ENCODE measurements at regions not wholly inside any gene's neighbourhood (a gene's known extent, or its start where the extent isn't known, plus 50 kb on each side); places are given as distances from the start of the nearest gene placed in this dataset.

DNA sequence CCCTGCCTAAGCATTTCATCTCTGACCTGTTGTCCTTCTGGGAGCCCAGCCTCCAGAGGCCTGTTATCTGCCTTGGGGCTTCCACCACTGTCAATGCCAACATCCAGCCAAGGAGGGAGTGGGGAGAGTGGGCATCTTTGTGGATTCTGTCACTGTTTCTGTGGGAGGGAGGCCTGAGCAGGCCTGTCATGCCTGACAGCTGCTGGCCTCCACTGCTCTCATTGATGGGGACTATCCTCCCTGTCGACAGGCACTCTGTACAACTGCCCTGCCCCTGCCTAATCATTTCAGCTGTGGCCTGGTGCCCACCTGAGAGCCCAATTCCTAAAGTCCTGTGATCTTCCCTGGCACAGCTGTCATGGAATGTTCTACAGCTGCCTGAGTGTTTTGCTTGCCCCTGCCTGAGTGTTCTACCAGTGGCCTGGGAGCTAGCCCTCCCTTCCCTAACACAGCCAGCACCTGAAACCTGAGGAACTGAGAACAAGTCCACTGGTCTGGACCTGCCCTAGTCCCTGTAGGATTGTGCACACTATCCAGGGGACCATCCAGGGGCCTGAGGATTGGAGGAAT lies 145.3 kb downstream of the FAM83B start:
- ATAC-seq = no peak
- no peak for DNase-seq
- intact Hi-C loops (cut with DNase I, micrococcal nuclease) = no loop called here

- DNase-seq = no peak
- no peak for ATAC-seq
- intact Hi-C loops (cut with DNase I, micrococcal nuclease) = no loop called here
These were observed 146.2 kb downstream of the FAM83B start for GRCh38 chr6:54992789-54993188.

DNA sequence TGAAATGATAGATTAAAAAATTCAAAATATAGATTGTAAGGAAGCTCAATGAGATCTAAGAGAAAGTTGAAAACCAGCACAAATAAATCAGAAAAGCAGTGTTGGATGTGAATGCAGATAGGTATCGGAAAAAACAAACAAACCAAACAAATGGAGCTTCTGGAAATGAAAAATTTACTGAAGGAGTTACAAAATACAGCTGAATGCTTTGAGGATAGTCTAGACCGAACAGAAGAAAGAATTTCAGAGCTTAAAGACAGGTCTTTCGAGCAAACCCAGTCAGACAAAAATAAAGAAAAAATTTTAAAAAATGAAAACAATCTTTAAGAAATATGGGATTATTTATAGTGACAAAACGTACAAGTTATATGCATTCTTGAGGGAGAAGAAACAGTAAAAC lies 146.7 kb downstream of the FAM83B start:
- DNase-seq (no peak), ATAC-seq (no peak)
- intact Hi-C loops (cut with DNase I, micrococcal nuclease) = no loop called here

- ATAC-seq (peak; percentile 97), DNase-seq (no peak)
- intact Hi-C loops (cut with DNase I, micrococcal nuclease) = no loop called here
These were observed 147.4 kb downstream of the FAM83B start for GRCh38 chr6:54993948-54994347.

DNA sequence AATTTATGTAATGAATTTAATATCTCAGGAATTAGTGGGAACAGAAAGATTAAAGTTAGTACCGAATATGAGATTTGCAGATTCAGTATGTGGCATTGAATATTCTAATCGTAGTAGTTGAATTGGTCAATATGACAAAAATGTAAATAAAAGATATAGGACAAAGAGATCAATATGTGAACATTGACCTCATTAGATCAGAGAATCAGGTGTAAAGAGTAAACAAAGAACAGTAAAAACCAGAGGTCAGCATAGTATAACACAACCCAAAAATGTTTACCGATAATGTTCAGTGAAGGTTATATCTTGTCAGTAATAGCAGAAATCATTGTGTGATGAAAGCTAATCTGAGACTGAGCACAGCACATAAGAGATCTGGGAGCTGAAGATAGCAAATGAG lies 152.0 kb downstream of the FAM83B start:
- ATAC-seq = no peak
- no peak for DNase-seq
- intact Hi-C loops (cut with DNase I, micrococcal nuclease) = no loop called here

DNA sequence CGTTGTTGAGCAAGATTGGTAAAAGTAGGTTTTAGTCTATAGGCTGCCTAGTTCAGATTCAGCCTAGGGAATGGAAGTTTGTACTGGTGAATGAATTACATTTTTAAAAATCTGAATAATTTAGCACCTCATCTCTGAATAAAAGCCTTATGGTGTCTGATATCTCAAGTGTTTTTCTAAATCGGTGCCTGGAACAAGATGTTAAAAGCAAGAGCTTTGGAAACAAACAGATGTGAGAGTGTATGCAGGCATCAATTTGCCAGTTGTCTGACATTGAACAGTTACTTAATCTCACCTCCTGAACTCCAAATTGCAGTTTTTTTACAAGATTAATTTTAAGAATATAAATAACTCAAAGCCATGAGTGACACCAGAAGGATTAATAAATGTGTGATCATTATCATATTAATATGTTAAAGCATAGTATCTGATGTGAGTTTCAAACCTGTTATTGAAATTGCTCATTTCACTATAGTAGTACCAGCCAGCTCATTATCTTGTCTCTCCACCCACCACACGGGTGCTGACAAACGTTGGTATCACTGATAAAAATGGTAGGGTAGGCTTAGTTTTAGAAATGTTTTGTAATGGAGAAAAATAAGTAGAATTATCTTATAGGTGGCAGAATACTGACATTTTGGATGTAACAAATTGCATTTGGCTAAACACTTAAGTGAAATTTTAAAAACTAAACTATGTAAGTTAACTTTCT lies 157.3 kb downstream of the FAM83B start:
- no peak for ATAC-seq
- intact Hi-C loops (cut with DNase I, micrococcal nuclease) = no loop called here
- no peak for DNase-seq

- ATAC-seq (no peak), DNase-seq (no peak)
- intact Hi-C loops (cut with DNase I, micrococcal nuclease) = no loop called here
These were observed 162.6 kb downstream of the FAM83B start for GRCh38 chr6:55009131-55009530.

- no peak for DNase-seq
- ATAC-seq = no peak
- intact Hi-C loops (cut with DNase I, micrococcal nuclease) = no loop called here
These were observed 163.3 kb upstream of the HCRTR2 start for GRCh38 chr6:55011034-55011433.

DNA sequence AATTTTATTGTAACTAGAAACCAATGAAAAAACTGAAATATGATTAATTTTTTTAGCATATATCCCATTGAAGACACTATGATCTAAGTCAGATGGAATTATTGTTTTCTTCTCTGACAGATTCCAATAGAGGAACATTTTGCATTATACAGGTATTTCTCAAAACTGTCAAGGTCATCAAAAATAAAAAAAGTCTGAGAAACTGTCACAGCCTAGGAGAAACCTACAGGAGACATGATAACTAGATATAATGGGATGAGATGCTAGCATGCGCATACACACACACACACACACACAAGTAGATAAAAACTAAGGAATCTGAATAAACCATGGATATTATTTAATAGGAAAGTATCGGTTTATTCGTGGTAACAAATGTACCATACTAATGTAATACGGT lies 161.9 kb upstream of the HCRTR2 start:
- intact Hi-C loops (cut with DNase I, micrococcal nuclease) = no loop called here
- DNase-seq = no peak
- no peak for ATAC-seq

GRCh38 chr6:55014321-55015088 lies 159.8 kb upstream of the HCRTR2 start:
- intact Hi-C loops (cut with DNase I, micrococcal nuclease) = no loop called here
- peak; percentile 61 for ATAC-seq
- DNase-seq = no peak

DNA sequence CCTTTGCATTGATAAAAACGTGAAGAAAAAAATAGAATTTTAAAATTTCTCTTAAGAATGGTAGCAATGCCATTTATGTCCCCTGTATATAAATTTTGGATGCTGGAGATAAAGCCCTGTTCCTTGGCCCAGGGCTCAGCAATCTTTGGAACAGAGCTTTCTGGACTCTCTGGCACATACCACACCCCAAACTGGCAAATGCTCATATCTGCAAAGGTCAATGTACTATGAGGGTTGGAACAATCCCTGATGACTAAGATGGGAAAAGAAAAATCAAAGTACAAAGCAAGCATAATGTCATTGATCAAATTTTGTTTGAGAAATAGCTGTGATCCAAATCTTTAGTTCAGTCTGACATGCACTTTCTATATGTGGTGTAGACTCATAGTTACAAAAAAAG lies 158.1 kb upstream of the HCRTR2 start:
- ATAC-seq (peak; percentile 95), DNase-seq (no peak)
- intact Hi-C loops (cut with DNase I, micrococcal nuclease) = no loop called here

DNA sequence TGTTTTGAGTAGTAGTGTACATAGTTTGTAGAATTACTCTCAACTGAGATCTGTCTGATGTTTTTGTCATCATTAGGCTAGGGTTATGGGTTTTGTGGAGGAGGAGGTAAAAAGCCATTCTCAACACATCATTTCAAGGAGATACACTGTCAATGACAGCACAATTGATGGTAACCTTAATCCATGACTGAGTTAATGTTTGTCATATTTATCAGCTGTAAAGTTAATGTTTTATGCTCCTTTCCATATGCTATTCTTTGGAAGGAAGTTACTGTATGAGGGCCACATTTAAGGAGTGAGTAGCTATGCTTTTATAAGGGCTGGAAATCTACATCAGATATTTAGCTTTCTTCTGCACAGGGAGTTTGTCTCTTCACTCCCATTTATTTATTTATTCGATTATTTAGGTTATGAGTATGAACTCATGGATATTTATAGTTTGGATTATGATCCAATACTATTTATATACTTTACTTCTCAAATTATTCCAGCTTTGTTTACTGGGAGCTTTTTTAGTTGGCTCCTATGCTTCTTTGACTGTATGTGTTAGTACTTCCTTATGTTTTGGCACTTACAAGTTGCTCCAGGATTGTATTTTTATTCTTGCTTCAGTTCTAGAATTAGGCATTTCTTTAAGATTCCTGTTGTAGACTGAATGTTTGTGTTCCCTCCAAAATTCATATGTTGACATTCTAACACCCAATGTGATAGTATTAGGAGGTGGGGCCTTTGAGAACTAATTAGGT lies 156.6 kb upstream of the HCRTR2 start:
- DNase-seq (no peak), ATAC-seq (peak; percentile 61)
- intact Hi-C loops (cut with DNase I, micrococcal nuclease) = no loop called here

GRCh38 chr6:55019591-55019990 lies 154.7 kb upstream of the HCRTR2 start:
- no peak for ATAC-seq
- no peak for DNase-seq

GRCh38 chr6:55023230-55023629 lies 151.1 kb upstream of the HCRTR2 start:
- no peak for DNase-seq
- intact Hi-C loops (cut with DNase I, micrococcal nuclease) = no loop called here
- no peak for ATAC-seq

More at GRCh38 chr6:55019591-55019990, 154.7 kb upstream of the HCRTR2 start:
- intact Hi-C loops (cut with DNase I, micrococcal nuclease) = no loop called here

- intact Hi-C loops (cut with DNase I, micrococcal nuclease) = no loop called here
- ATAC-seq (no peak), DNase-seq (no peak)
These were observed 141.2 kb upstream of the HCRTR2 start for GRCh38 chr6:55033016-55033546.

DNA sequence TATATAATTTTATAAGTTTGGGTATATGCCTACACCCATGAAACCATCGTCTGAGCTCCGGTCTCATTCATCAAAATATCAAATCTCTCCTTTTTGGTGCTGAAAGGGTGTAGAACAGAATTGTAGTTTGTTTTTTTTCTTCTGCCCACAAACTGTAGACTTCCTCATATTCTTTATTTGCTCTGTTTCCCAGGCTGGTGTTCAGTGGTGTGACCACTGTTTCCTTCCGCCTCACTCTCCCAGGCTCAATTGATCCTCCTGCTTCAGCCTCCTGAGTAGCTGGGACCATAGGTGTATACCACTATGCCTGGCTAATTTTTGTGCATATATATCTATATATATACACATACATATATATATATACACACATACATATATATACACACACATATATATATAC lies 139.6 kb upstream of the HCRTR2 start:
- DNase-seq (no peak), ATAC-seq (no peak)
- intact Hi-C loops (cut with DNase I, micrococcal nuclease) = no loop called here

DNA sequence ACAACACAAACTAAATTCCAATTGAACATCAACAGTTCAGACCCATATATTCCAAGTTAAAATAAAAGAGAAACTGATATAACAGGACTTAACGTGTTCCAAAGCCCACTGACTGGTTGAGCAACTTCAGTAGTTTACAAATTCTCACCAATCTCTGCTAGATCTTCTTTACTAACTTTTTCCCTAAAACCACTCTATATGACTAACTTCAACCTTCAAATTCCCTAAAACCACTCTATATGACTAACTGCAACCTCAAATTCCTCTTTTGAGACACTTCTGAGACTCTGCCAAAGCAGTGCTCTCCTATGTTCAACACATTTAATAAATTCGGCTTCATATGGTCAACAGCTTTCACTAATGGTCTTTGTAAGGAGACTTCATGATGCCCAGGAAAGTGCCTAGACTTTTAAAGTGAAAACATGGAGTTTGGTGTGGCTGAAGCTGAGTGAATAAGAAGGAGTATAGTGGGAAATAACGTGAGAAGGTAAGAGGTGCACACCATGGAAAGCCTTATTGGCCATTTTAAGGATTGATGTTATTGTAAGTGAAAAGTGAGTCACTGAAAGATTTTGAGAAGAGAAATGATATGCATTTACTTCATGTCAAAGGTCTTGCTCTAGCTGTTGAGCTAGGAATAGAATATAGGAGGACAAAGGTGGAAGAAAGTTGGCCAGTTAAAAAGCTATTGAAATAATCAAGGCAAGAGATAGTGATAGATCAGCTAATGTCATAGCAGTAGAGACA lies 134.0 kb upstream of the HCRTR2 start:
- ATAC-seq (no peak), DNase-seq (no peak)
- intact Hi-C loops (cut with DNase I, micrococcal nuclease) = no loop called here

- no peak for ATAC-seq
- intact Hi-C loops (cut with DNase I, micrococcal nuclease) = no loop called here
These were observed 127.4 kb upstream of the HCRTR2 start for GRCh38 chr6:55046869-55047422.

More at GRCh38 chr6:55046869-55047422, 127.4 kb upstream of the HCRTR2 start:
- no peak for DNase-seq

All from left colon (tissue), 2 donors.